NAMALWA (cell line): ENCODE measurements at regions not wholly inside any gene's neighbourhood (a gene's known extent, or its start where the extent isn't known, plus 50 kb on each side); places are given as distances from the start of the nearest gene placed in this dataset.
A peak's percentile ranks its signal among the peaks of the same experiment; 100 is the strongest.

Source experiments
- DNase-seq: peaks from one replicate; pipeline ENCODE4 v3.0.0-alpha.2; 2015; ENCODE audit warnings: low spot score

GRCh38 chr2:67660015-67660602, 263.0 kb downstream of the ETAA1 start:
- no peak for DNase-seq

- no peak for DNase-seq
Measured at GRCh38 chr2:67660871-67661270, 263.7 kb downstream of the ETAA1 start.

GRCh38 chr2:67662222-67662621, 265.1 kb downstream of the ETAA1 start:
- no peak for DNase-seq

DNA sequence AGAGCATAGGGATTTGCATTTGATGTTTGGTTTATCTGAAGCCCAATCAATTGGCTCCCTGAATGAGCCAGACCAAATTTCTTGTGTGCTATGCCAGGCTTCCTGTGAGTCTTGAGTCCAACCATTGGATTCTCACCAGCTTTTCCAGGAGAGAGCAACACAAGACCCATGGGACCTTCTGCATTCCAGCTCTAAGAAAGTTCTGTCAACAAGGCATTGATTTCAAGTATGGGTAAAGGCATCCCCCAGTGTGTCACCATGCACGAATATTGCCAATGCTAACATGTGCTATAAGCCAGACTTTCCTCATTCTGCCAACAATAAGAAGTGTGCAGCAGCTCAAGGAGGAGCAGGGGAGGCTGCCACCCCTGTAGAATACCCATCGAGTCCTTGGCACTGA, 266.6 kb downstream of the ETAA1 start:
- DNase-seq, result no peak

GRCh38 chr2:67666386-67667053, 269.4 kb downstream of the ETAA1 start:
- no peak for DNase-seq

GRCh38 chr2:67667054-67667908, 270.1 kb downstream of the ETAA1 start:
- DNase-seq, result no peak

DNA sequence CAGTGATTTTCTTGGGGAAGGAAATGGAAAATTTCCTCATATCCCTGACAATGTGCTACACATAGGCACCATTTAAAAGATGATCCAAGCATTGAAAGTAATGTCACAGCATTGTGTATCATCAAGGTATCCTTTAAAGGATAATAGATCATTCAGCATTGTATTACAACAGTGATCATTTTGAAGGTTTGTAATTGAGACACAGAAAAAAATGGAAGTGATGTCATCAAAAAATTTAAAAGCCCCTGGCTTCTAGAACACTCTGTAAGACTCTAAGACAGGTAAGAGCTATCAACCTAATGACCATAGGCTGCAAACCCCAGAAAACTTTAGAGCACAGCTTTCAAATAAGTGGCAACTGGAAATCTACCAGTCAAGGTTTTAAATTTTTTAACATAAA, 271.4 kb downstream of the ETAA1 start:
- DNase-seq, result no peak

DNA sequence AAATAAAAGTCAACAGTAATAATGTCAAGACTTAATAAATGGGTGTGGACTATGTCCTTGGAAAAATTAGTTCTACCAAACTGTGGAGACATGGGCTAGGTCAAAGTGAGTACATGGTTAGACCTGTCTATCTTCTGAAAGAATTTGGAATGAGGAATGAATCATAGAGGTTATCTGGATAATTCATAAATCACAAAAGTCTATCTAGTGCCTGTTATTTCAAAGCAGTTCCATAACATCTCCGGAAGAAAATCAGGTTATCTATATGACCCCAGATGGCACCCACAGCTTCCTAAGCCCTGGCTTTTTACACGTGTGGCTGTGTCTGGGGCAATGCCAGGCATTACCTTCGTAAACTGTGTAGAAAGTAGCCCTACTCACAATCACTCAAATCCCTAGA, 272.0 kb downstream of the ETAA1 start:
- DNase-seq, result no peak

DNA sequence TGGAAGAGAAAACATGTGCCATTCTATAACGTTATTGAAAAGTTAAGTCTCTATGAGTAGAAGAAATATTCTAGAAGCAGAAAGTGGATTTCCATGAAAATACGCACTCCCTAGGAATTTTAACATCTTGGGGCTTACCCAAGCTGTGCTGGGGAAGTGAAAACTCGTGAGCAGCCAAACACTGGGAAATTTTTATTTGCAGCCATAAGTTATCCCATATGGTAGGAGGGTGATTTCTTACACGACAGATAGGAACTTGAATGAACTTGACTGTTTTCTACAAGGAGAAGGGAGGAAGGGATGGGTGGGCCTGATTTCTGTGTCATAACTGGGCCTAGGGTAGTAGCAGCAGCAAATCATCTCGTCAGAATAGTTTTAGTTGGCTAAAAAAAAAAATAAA, 272.6 kb downstream of the ETAA1 start:
- DNase-seq, result no peak

- no peak for DNase-seq
Measured at GRCh38 chr2:67670747-67671183, 273.6 kb downstream of the ETAA1 start.

DNA sequence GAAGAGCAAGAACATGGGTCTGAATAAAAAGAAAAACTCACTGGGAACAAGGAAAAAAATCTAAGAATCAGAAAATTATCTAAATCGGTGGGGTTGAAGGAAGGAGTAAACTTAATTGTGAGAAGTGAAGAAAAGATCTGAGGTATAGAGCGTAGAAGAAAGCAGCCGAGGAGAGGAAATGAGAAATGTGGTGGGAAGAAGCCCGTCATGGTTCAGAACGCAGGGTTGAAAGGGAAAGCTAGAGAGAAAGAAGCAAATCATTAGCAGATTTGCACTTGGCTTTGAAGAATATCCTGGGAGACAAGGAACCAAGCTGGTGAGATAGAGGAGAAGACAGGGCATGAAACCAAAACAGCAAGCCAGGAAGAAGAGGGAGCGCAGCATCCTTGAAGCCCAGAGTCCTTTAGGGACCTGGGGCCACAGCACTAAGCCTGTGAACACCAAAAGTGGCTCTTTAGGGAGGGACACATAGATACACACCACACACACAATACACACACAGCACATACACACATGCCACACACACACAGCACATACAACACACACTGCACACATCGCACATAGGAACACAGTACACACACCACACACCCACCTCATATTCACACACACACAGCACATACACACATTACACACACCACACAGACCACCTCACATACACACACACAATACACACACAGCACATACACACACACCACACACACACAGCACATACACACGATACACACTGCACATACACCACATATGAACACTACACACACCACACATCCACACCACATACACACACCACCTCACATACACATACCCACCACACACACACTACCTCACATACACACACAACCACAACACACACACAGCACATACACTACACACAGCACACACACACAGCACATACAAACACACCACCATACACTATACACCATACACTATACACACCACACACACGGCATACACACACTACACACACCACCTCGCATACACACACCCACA, 274.6 kb downstream of the ETAA1 start:
- peak; percentile 1 for DNase-seq

- no peak for DNase-seq
Measured at GRCh38 chr2:67674668-67675067, 277.5 kb downstream of the ETAA1 start.

DNA sequence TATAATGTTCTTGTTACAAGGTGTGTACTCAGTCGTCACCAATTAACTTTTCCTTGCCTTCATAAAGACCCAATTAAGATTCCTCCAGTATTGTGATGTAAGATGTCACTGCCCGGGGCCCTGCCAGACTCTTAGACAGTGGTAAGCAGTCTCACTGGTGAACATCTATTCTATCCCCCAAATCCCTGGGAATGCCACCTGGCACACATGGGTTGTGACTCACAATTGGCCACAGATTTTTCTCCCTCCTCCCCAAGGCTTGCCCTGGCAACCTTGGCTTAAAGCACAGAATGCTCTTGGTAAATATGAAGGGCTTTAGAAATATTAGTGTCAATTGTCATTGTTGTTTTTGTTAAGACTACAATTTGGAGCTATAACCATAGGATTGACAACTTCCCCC, 287.9 kb downstream of the ETAA1 start:
- no peak for DNase-seq

DNA sequence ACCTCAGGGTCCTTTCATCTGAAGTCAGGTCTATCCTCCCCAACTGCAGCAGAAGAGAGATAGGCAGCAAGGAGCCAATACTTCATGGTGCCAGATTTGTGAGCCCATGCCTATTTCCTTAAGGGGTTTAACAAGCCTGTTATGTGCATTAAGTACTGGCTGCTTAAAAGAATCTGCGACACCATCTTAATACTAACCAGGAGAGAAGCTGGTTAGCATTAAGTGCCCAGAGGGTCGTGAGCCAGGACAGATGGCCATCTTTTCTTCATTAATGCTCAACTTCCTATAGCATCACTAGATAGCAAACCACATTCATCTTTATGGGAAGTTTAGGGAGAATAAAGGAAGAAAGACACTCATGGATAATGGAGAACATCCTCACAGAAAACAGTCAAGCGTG, 289.1 kb downstream of the ETAA1 start:
- no peak for DNase-seq

DNA sequence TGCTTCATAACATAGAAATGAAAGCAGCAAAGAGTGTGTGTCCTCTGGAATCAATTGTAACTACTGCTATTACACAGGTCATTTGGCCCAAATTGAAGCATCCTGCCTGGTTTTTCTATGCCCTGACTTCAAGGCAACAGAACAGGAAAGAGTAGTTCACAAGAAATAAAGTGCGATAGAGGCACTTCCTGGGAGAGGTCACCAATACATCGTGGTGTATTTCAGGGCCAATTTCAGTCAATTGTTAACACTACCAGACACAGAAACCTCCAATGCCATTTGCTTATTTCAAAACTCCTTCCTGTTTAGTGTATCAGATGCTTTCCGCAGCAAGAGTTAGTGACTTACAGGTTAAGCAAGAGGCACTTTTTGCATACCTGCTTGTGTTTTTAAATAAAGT, 292.1 kb downstream of the ETAA1 start:
- no peak for DNase-seq

DNA sequence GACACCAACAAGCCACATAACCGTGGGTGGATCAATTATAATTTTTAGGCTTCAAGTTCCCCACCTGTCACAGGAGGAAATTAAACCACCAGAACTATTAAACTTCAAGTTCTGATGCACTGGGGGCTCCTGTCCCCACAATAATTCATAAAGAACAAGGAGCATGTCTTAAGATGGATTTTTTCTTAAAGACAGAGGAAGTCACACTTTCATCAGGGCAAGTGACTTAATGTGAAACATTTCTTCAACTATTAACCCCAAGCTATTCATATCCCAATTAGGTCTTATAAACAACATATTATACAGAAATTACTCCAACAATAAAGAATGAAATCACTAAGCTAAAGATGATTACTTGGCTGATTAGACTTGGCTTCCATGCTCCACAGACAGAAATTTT, 292.5 kb downstream of the ETAA1 start:
- DNase-seq, result no peak

DNA sequence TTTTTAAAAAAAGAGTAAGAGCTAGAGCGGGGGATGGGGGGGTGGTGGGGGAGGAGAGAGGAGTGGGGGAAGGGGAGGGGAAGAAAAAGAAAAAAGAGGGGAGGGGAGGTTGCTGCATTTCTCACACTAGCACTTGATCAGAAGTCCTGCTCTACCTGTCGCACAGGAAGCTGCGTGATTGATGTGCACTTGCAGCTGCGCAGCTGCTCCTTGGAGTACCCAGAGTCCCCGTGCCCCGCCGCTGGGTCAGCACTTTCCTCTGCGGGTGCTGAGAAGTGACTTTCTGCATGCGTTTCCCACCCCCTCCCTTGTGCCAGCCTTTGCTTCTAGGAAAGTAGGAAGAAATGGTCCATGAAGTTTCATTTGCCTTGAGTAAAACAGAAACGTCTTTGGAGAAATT, 297.3 kb downstream of the ETAA1 start:
- no peak for DNase-seq

- no peak for DNase-seq
Measured at GRCh38 chr2:67701011-67701410, 303.9 kb downstream of the ETAA1 start.

DNA sequence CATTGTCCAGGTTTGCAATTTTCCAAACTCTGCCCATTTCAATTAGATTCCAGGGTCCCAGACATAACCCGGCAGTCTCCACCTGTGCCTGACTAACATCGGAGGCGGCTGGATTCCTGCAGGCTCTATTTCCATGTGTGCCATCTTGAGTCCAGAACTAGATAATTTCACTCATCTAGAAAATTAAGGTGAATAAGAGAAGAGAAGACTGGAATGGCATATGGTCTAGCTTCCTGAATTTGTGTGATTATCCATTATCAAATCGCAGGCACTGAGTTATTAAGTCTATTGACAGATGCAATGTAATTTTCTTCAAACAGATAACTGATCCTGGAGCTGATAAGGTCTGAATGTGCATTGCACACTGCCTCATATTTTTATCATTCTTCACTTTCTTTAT, 305.2 kb downstream of the ETAA1 start:
- DNase-seq, result no peak

- no peak for DNase-seq
Measured at GRCh38 chr2:67702937-67703336, 305.8 kb downstream of the ETAA1 start.

DNA sequence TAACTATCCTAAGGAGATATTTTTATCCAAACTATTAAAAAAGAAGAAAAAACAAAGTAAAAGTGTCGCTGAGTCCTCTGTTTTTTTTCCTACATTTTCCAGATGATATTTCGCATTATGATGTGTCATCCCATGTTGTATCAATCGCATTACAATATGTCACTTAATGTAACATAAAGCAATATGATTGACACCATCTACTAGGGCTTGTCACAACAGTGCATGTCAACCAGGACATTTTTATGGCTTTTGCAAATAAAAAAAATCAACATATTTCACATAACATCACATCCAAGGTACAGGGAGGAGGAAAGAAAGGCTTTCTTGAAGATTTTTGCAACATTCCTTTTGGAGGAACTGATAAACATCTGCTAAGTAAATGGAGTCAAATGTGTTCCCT, 308.9 kb downstream of the ETAA1 start:
- DNase-seq, result no peak

GRCh38 chr2:67707896-67708295, 310.8 kb downstream of the ETAA1 start:
- DNase-seq, result no peak
